ENCODE measurements at regions not wholly inside any gene's neighbourhood (a gene's known extent, or its start where the extent isn't known, plus 50 kb on each side); places are given as distances from the start of the nearest gene placed in this dataset.

DNA sequence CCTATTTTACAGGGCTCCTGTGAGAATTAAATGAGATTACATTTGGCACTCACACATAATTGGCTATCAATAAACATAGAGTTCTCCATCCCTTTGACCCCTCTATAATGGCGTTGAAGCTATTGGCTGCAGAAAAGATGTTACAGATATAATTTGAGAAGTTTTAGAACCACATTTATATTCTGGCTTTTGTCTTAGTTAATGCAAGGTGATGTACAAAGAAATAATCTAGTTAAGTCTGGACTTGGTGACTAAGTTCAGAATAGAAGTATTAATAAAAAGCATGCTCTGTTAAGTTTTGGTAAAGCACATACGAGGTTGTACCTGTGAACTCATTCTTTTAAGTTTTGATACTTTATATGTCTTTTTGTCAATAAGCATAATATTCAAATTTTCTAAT, 187.1 kb upstream of the HMGA2 start:
- DNase-seq (ENCODE audit: low read depth), result no peak
- TF ChIP-seq, protein P1, sequence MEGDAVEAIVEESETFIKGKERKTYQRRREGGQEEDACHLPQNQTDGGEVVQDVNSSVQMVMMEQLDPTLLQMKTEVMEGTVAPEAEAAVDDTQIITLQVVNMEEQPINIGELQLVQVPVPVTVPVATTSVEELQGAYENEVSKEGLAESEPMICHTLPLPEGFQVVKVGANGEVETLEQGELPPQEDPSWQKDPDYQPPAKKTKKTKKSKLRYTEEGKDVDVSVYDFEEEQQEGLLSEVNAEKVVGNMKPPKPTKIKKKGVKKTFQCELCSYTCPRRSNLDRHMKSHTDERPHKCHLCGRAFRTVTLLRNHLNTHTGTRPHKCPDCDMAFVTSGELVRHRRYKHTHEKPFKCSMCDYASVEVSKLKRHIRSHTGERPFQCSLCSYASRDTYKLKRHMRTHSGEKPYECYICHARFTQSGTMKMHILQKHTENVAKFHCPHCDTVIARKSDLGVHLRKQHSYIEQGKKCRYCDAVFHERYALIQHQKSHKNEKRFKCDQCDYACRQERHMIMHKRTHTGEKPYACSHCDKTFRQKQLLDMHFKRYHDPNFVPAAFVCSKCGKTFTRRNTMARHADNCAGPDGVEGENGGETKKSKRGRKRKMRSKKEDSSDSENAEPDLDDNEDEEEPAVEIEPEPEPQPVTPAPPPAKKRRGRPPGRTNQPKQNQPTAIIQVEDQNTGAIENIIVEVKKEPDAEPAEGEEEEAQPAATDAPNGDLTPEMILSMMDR (IDR thresholded peaks at IDR 0.05; ENCODE audit: low read length, missing control alignments), result no peak
- H3K4me3 ChIP-seq (replicated peaks; ENCODE audit: low read depth, low read length), result no peak overlapping the region

DNA sequence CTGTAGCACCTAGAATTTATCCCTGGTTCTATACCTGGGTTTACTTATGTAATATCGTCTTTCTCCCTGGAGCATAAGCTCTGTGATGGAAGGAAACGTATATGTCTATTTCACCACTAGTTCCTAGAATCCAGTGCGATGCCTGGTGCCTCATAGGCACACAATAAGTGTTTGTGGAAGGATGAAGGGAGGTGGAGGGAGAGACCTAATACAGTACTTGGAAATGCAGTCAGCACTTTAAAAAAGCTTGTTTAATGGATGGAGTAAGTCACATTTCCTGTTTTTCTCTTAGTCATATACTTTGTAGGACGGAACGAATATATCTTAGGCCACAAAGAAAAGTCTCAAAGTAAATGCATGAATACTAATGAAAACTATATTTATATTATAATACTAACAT, 186.5 kb upstream of the HMGA2 start:
- no peak overlapping the region for H3K4me3 ChIP-seq (replicated peaks; ENCODE audit: low read depth, low read length)
- TF ChIP-seq, protein P1 (IDR thresholded peaks at IDR 0.05; ENCODE audit: low read length, missing control alignments), result no peak
- DNase-seq (ENCODE audit: low read depth), result peak; percentile 56

DNA sequence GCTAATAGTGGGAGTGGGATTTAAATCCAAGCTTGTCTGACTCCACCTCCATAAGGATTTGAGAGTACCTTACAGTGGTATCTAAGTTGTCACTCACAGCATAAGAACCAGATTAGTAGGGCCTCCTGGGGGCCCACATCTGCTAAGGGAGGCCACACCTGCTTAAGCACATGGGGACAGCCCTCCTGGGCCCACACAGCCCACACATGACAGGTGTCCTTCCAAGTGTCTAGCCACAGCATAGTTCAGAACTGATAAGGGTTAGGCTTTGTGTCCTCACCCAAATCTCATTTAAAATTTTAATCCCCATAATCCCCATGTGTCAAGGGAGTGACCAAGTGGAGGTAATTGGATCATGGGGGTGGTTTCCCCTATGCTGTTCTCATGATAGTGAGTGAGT, 186.0 kb upstream of the HMGA2 start:
- DNase-seq (ENCODE audit: low read depth), result no peak

DNA sequence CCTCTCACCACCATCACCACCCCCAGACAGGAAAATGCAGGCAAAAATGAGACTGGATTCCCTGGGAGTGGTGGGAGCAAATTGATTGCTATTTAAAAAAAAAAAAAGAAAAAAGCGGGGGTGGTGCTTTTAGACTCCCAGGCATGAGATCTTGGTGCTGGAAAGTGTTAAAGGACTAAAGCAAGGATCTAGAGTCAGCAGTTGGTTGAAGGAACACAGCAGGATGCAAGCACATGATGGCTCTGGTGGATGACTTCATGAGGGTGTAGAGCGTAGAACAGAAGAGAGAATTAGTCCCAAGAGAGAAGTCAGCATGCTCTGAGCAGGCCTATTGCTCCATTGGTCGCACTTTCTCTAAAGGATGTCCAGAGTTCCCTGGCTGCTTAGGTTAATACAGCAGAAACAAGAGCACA, 183.8 kb upstream of the HMGA2 start:
- TF ChIP-seq, protein P1 (IDR thresholded peaks at IDR 0.05; ENCODE audit: low read length, missing control alignments), result no peak
- peak; percentile 35 for DNase-seq (ENCODE audit: low read depth)
- no peak overlapping the region for H3K4me3 ChIP-seq (replicated peaks; ENCODE audit: low read depth, low read length)

More for the DNA sequence above, 186.0 kb upstream of the HMGA2 start:
- TF ChIP-seq, protein P1 (IDR thresholded peaks at IDR 0.05; ENCODE audit: low read length, missing control alignments), result no peak
- H3K4me3 ChIP-seq (replicated peaks; ENCODE audit: low read depth, low read length), result no peak overlapping the region

DNA sequence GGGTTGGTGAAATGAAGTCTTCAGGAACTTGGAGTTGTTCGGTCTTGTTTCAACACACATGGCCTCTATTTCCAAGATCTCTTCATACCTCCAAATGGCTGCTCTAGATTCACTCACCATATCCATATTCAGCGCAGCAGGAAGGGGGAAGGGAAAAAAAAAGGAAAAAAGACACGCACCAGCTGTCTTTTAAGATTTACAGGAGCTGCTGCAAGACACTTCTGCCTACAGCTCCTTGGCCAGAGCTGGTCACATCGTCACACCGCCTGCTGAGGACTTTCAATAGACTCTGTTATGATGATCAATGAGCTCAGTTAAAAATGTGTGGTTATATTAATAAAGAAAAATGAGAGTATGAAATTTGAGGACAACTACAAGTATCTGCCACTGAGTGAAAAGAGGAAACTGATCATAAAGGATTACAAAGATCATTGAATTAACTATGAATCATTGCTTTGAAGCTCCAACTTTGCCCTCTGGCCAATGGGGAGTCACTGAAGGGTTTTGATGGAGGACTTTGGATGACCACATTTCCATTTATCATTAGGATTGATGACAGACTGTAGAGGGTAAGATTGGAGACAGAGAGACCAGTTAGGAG, 182.1 kb upstream of the HMGA2 start:
- H3K4me3 ChIP-seq (replicated peaks; ENCODE audit: low read depth, low read length), result no peak overlapping the region
- no peak for DNase-seq (ENCODE audit: low read depth)
- TF ChIP-seq, protein P1 (IDR thresholded peaks at IDR 0.05; ENCODE audit: low read length, missing control alignments), result no peak

DNA sequence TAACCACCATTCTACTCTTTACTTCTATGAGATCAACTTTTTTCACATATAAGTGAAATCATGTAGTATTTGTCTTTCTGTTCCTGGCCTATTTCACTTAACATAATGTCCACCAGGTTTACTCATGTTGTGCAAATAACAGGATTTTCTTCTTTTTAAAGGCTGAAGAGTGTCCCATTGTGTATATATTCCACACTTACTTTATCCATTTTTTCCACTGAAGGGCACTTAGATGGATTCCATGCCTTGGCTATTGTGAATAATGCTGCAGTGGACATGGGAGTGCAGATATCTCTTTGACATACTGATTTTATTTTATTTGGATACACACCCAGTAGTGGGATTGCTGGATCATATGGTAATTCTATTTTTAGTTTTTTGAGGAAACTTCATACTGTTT, 181.1 kb upstream of the HMGA2 start:
- no peak overlapping the region for H3K4me3 ChIP-seq (replicated peaks; ENCODE audit: low read depth, low read length)
- no peak for DNase-seq (ENCODE audit: low read depth)
- TF ChIP-seq, protein P1 (IDR thresholded peaks at IDR 0.05; ENCODE audit: low read length, missing control alignments), result no peak

Data from fibroblast of pulmonary artery (primary cell).